Astrocyte (in vitro differentiated cells and primary cell): ENCODE measurements at regions not wholly inside any gene's neighbourhood (a gene's known extent, or its start where the extent isn't known, plus 50 kb on each side); places are given as distances from the start of the nearest gene placed in this dataset.

Experiments used
- EZH2 ChIP-seq: IDR thresholded peaks from 2 replicates; pipeline ENCODE4 v1.6.1; 2012; ENCODE audit warnings: mild to moderate bottlenecking, low read length, inconsistent platforms; ENCODE audit not compliant: insufficient read depth
- TF ChIP-seq, protein P1 (sequence below): IDR thresholded peaks from 2 replicates; pipeline ENCODE4 v1.5.1; 2011; ENCODE audit warnings: low read depth, mild to moderate bottlenecking, inconsistent platforms, low read length, moderate library complexity; ENCODE audit not compliant: insufficient read depth

DNA sequence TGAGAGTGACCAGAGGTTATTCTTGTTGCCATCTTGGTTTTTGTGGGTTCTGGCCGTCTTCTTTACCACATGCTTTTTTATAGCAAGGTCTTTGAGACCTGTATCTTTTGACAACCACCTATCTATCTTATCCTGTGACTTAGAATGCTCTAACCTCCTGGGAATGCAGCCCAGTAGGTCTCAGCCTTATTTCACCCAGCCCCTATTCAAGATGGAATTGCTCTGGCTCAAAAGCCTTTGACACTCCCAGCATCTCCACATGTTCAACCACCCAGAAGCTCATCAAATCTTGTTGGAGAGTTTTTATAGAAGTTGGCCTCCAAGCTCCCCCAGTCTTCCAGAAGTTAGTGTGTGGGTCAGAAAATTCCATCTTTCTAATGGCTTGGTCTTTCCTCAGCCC is 464.3 kb upstream of the NRP1 start:
- TF ChIP-seq, protein P1, sequence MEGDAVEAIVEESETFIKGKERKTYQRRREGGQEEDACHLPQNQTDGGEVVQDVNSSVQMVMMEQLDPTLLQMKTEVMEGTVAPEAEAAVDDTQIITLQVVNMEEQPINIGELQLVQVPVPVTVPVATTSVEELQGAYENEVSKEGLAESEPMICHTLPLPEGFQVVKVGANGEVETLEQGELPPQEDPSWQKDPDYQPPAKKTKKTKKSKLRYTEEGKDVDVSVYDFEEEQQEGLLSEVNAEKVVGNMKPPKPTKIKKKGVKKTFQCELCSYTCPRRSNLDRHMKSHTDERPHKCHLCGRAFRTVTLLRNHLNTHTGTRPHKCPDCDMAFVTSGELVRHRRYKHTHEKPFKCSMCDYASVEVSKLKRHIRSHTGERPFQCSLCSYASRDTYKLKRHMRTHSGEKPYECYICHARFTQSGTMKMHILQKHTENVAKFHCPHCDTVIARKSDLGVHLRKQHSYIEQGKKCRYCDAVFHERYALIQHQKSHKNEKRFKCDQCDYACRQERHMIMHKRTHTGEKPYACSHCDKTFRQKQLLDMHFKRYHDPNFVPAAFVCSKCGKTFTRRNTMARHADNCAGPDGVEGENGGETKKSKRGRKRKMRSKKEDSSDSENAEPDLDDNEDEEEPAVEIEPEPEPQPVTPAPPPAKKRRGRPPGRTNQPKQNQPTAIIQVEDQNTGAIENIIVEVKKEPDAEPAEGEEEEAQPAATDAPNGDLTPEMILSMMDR, result no peak
- no peak for TF ChIP-seq EZH2
